Cardiac fibroblast (primary cell): ENCODE measurements at regions not wholly inside any gene's neighbourhood (a gene's known extent, or its start where the extent isn't known, plus 50 kb on each side); places are given as distances from the start of the nearest gene placed in this dataset.
"Not testable (repeated sequence)": the region's sequence is repeated elsewhere in the genome, so short reads cannot be mapped to it uniquely, and the experiment has no call there.

Experiments
- DNase-seq, 2 donors: peaks; one replicate each; pipeline versions ENCODE4 v3.0.0 to v3.0.0-alpha.2; 2010; ENCODE audit warnings: low read depth in 2 of 2
- H3K4me3 ChIP-seq, 2 donors: replicated peaks in 1 of 2; 1 replicate in 1 of 2; 2 replicates in 1 of 2; pipeline ENCODE4 v1.5.1; 2011; ENCODE audit warnings: low read depth in 2 of 2, low read length in 2 of 2, mild to moderate bottlenecking in 2 of 2, moderate library complexity in 1 of 2
- TF ChIP-seq, protein P1 (sequence below): IDR thresholded peaks from one replicate; pipeline ENCODE4 v1.5.1; 2011; ENCODE audit warnings: low read depth, mild to moderate bottlenecking, low read length, inconsistent platforms

- no peak overlapping the region for H3K4me3 ChIP-seq
- TF ChIP-seq, protein P1, sequence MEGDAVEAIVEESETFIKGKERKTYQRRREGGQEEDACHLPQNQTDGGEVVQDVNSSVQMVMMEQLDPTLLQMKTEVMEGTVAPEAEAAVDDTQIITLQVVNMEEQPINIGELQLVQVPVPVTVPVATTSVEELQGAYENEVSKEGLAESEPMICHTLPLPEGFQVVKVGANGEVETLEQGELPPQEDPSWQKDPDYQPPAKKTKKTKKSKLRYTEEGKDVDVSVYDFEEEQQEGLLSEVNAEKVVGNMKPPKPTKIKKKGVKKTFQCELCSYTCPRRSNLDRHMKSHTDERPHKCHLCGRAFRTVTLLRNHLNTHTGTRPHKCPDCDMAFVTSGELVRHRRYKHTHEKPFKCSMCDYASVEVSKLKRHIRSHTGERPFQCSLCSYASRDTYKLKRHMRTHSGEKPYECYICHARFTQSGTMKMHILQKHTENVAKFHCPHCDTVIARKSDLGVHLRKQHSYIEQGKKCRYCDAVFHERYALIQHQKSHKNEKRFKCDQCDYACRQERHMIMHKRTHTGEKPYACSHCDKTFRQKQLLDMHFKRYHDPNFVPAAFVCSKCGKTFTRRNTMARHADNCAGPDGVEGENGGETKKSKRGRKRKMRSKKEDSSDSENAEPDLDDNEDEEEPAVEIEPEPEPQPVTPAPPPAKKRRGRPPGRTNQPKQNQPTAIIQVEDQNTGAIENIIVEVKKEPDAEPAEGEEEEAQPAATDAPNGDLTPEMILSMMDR: no peak
- DNase-seq: no peak
These were observed 356.4 kb upstream of the ADAMTS5 start for GRCh38 chr21:27323331-27323730.

DNA sequence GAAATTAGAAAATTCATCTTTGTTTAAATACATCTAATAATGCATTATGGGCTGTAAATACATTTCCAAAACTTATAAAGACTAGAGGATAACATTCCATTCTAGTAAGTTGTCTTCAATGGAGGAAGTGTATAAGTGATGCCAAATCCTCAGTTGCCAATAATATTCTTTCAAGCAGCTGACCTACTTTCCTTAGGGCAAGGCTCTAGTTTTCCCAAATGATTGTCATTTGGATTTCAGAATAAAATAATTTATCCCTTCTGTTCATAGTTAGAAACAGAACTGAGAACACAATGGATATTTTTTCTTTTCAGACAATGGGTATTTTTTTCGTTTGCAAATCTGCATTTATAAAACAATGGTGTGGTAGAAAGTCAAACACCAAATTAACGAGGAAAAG lies 354.9 kb upstream of the ADAMTS5 start:
- DNase-seq: no peak
- H3K4me3 ChIP-seq: no peak overlapping the region
- TF ChIP-seq, protein P1: no peak

- DNase-seq: no peak
- TF ChIP-seq, protein P1: no peak
- H3K4me3 ChIP-seq: no peak overlapping the region
These were observed 354.0 kb upstream of the ADAMTS5 start for GRCh38 chr21:27320868-27321267.

- H3K4me3 ChIP-seq, DNase-seq: not testable (repeated sequence)
These were observed 350.7 kb upstream of the ADAMTS5 start for GRCh38 chr21:27317601-27318000.

DNA sequence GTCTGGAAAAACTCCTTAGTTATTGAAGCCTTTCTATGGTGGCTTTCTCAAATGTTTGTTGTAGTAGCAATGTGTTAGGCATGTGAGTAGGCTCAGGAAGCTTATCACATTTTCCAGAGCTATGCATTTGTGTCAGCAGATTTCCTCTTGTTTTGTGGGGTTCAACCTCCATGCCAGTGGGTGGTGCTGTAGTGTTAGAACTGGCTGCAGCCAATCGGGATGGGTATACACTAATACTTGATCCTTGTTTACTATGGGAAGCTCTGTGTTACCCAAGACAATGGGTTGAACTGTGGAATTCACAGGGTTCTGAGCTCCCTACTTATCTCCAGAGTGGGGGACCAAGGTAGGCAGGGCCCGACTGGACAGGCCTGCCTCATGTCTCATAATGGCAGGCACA lies 348.5 kb upstream of the ADAMTS5 start:
- H3K4me3 ChIP-seq: no peak overlapping the region
- DNase-seq: no peak
- TF ChIP-seq, protein P1: no peak

GRCh38 chr21:27314131-27314530 lies 347.2 kb upstream of the ADAMTS5 start:
- no peak overlapping the region for H3K4me3 ChIP-seq
- DNase-seq: no peak
- TF ChIP-seq, protein P1: no peak

DNA sequence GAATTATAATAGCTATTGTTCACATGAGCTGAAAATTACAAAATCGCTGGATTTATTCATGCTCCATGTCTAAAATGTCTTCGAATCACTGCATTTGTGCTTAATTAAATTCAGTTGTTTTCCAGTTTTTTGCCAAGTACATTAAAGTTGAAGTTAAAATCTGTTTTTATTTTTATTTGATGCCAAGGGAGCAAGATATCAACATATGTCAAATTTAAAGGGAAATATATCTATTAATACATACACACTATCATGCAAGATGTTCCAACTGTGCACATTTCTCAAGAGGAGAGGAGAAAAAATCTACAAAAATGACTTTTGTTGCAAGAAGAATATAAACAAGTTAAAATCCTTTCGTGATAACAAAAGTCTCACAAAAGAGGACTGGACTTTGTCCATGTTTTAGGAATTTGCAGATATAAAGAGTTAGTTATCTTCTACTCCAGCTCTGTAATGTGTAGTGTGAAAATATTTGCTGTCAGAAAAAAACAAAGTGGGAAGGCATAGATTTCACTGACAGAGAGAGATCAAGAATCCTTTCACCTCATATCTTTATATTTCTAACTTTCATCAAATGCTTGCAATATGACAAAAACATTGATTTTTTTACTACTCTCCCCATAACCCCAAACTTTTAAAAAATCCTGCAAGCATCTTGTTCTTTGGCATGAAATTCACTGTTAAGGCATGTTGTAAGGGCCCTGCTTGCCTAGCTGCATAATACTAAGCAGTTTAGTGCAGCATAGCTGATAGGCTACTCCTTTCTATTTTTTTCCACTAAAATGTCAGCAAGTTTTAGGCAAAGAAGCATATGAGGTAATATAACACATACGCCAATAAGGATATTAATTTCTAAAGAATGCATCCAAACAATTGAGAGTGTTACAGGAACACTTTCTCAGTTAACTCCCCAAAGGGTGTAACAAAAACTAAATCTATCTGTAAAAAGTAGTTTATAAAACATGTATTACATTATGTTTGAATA lies 340.2 kb upstream of the ADAMTS5 start:
- TF ChIP-seq, protein P1: no peak
- peak in 1 of 2 donors; percentile 70 for DNase-seq
- H3K4me3 ChIP-seq: no peak overlapping the region
